ENCODE measurements at regions not wholly inside any gene's neighbourhood (a gene's known extent, or its start where the extent isn't known, plus 50 kb on each side); places are given as distances from the start of the nearest gene placed in this dataset.

GRCh38 chr6:22910370-22910769 lies 341.0 kb downstream of the HDGFL1 start:
- POLR2A ChIA-PET (ENCODE audit: unreplicated experiment): no interaction called here
- H2BK15ac ChIP-seq (ENCODE audit: low read depth, low read length): no peak overlapping the region
- intact Hi-C loops (cut with micrococcal nuclease): no loop called here
- H3K27ac ChIP-seq (ENCODE audit: insufficient read depth, low read length): no peak overlapping the region
- no peak overlapping the region for H3K14ac ChIP-seq (replicated peaks; ENCODE audit: low read depth, low read length)
- no peak overlapping the region for H4K8ac ChIP-seq (ENCODE audit: low read depth in 2 of 2, low read length in 2 of 2)
- no peak overlapping the region for H3K18ac ChIP-seq (ENCODE audit: low read depth, low read length)
- H2BK20ac ChIP-seq (ENCODE audit: low read depth, low read length): no peak overlapping the region
- no peak overlapping the region for H2BK5ac ChIP-seq (ENCODE audit: low read depth, low read length, poor library complexity, severe bottlenecking)
- H3K23ac ChIP-seq (ENCODE audit: low read depth, low read length): no peak overlapping the region
- H4K91ac ChIP-seq (ENCODE audit: insufficient read depth, low read depth, low read length): no peak overlapping the region
- no peaks in the 10 kb centered on the region for H3K4me1 ChIP-seq (ENCODE audit: control insufficient read depth, insufficient read depth, low read length)
- H2AFZ ChIP-seq (replicated peaks; ENCODE audit: low read length, poor library complexity): no peak overlapping the region
- in situ Hi-C loops (cut with MboI; ENCODE audit: low sequenced_read_pairs): no loop called here
- H2AK5ac ChIP-seq (ENCODE audit: low read depth, low read length): no peak overlapping the region
- H4K20me1 ChIP-seq (ENCODE audit: insufficient read depth, low read length): no peaks in the 10 kb centered on the region
- no peak overlapping the region for H4K5ac ChIP-seq (ENCODE audit: low read depth, low read length)
- CTCF ChIA-PET: no interaction called here
- H2AK9ac ChIP-seq (replicated peaks; ENCODE audit: low read depth, low read length, poor library complexity): no peak overlapping the region
- H3K27me3 ChIP-seq (ENCODE audit: control insufficient read depth, insufficient read depth, low read length): no peaks in the 10 kb centered on the region
- H3K4me3 ChIP-seq (ENCODE audit: insufficient read depth, low read depth, low read length): no peak overlapping the region
- H3K36me3 ChIP-seq (ENCODE audit: control insufficient read depth, insufficient read depth, low read length): no peaks in the 10 kb centered on the region
- dilution Hi-C loops (cut with HindIII; ENCODE audit: low sequenced_read_pairs, unreplicated experiment): no loop called here
- no peak overlapping the region for H3K4me2 ChIP-seq (ENCODE audit: low read depth, low read length)
- TF ChIP-seq NFE2L2 (IDR thresholded peaks at IDR 0.05; ENCODE audit: low read depth, low read length) (no peak), MAFK (IDR thresholded peaks at IDR 0.05; ENCODE audit: low read depth, low read length) (no peak), SMC3 (IDR thresholded peaks at IDR 0.05; ENCODE audit: low read depth, low read length) (no peak), BHLHE40 (IDR thresholded peaks at IDR 0.05; ENCODE audit: low read depth, low read length) (no peak), RFX5 (IDR thresholded peaks at IDR 0.05; ENCODE audit: low read depth, low read length) (no peak), CHD1 (IDR thresholded peaks at IDR 0.05; ENCODE audit: low read depth, low read length) (no peak), RCOR1 (IDR thresholded peaks at IDR 0.05; ENCODE audit: insufficient replicate concordance, low read length) (no peak)
- H3K79me1 ChIP-seq (ENCODE audit: low read depth in 1 of 2, low read length in 2 of 2): no peaks in the 10 kb centered on the region
- H3K4ac ChIP-seq (ENCODE audit: low read depth, low read length): no peak overlapping the region
- no peak overlapping the region for H2BK120ac ChIP-seq (ENCODE audit: low read depth, low read length)
- no peak for DNase-seq
- BruUV-seq (replicated peaks): no TSS peak
- no CpG with 5 or more reads among the region's 4 CpGs for WGBS, 2 experiments (ENCODE audit: extremely low coverage in 2 of 2, insufficient read length in 1 of 2)
- H3K9ac ChIP-seq (ENCODE audit: low read depth, low read length): no peak overlapping the region
- H3K9me1 ChIP-seq (ENCODE audit: insufficient read depth, low read length): peaks cover 3% of the 10 kb centered on the region; the same call in 1 of the 2 replicates
- H3K9me3 ChIP-seq (ENCODE audit: control insufficient read depth, insufficient read depth, low read length): no peaks in the 10 kb centered on the region
- ATAC-seq (ENCODE audit: low read depth): no peak
- no peak overlapping the region for H3K56ac ChIP-seq (ENCODE audit: extremely low read depth, insufficient read depth, low read length)
